ENCODE measurements at regions not wholly inside any gene's neighbourhood (a gene's known extent, or its start where the extent isn't known, plus 50 kb on each side); places are given as distances from the start of the nearest gene placed in this dataset.
A peak's percentile ranks its signal among the peaks of the same experiment; 100 is the strongest.
"Not testable (repeated sequence)": the region's sequence is repeated elsewhere in the genome, so short reads cannot be mapped to it uniquely, and the experiment has no call there.

DNA sequence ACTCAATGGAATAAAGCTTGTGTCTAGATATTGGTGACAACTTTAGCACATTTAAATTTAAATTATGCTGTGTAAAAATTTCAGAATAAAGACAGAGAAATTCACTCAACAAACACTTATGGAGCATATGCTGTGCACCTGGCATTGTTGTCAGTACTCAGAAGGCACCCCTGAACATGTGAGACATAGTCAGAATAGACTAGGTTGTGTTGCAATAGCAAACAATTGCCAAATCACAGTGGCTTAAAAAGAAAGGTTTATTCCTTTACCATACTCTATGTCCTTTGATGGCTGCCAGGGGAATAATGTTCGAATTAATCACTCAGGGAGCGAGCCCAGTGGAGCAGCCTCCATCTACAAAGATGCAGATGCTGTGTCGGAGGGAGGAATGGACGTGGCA, 72.6 kb upstream of the GBA3 start:
- H3K9me3 ChIP-seq (ENCODE audit: control insufficient read depth in 2 of 2, insufficient read depth in 1 of 2, low read depth in 1 of 2, low read length in 1 of 2); H3K27me3 ChIP-seq (ENCODE audit: control insufficient read depth in 3 of 3, insufficient read depth in 3 of 3, low read length in 3 of 3); H3K27ac ChIP-seq (ENCODE audit: low read depth in 1 of 3, low read length in 2 of 3); DNase-seq; H3K4me1 ChIP-seq (ENCODE audit: control insufficient read depth in 3 of 3, insufficient read depth in 2 of 3, low read depth in 1 of 3, low read length in 2 of 3); H3K4me3 ChIP-seq (ENCODE audit: low read depth in 1 of 3, low read length in 3 of 3); FAIRE-seq; H3K36me3 ChIP-seq (ENCODE audit: control insufficient read depth in 3 of 3, insufficient read depth in 2 of 3, low read depth in 1 of 3, low read length in 3 of 3): not testable (repeated sequence)
- WGBS, 3 donors = 86 to 90% (median 89%) methylated on average over 4 of the region's 4 CpGs

- WGBS, 3 donors = 90 to 95% (median 92%) methylated on average over 5 of the region's 5 CpGs
- not testable (repeated sequence) for FAIRE-seq; H3K27ac ChIP-seq (ENCODE audit: low read depth in 1 of 3, low read length in 2 of 3)
These were observed 70.8 kb upstream of the GBA3 start for GRCh38 chr4:22621970-22622369.

GRCh38 chr4:22624002-22624401, 68.7 kb upstream of the GBA3 start:
- 73 to 87% (median 83%) methylated on average over 5 of the region's 5 CpGs for WGBS, 3 donors
- not testable (repeated sequence) for DNase-seq; H3K4me1 ChIP-seq (ENCODE audit: control insufficient read depth in 3 of 3, insufficient read depth in 2 of 3, low read depth in 1 of 3, low read length in 2 of 3); H3K9me3 ChIP-seq (ENCODE audit: control insufficient read depth in 2 of 2, insufficient read depth in 1 of 2, low read depth in 1 of 2, low read length in 1 of 2); FAIRE-seq; H3K36me3 ChIP-seq (ENCODE audit: control insufficient read depth in 3 of 3, insufficient read depth in 2 of 3, low read depth in 1 of 3, low read length in 3 of 3); H3K27ac ChIP-seq (ENCODE audit: low read depth in 1 of 3, low read length in 2 of 3); H3K27me3 ChIP-seq (ENCODE audit: control insufficient read depth in 3 of 3, insufficient read depth in 3 of 3, low read length in 3 of 3); H3K4me3 ChIP-seq (ENCODE audit: low read depth in 1 of 3, low read length in 3 of 3)

More at GRCh38 chr4:22621970-22622369, 70.8 kb upstream of the GBA3 start:
- not testable (repeated sequence) for H3K4me3 ChIP-seq (ENCODE audit: low read depth in 1 of 3, low read length in 3 of 3); H3K4me1 ChIP-seq (ENCODE audit: control insufficient read depth in 3 of 3, insufficient read depth in 2 of 3, low read depth in 1 of 3, low read length in 2 of 3); H3K36me3 ChIP-seq (ENCODE audit: control insufficient read depth in 3 of 3, insufficient read depth in 2 of 3, low read depth in 1 of 3, low read length in 3 of 3); DNase-seq; H3K9me3 ChIP-seq (ENCODE audit: control insufficient read depth in 2 of 2, insufficient read depth in 1 of 2, low read depth in 1 of 2, low read length in 1 of 2); H3K27me3 ChIP-seq (ENCODE audit: control insufficient read depth in 3 of 3, insufficient read depth in 3 of 3, low read length in 3 of 3)

GRCh38 chr4:22625311-22625710, 67.4 kb upstream of the GBA3 start:
- FAIRE-seq = no peak

DNA sequence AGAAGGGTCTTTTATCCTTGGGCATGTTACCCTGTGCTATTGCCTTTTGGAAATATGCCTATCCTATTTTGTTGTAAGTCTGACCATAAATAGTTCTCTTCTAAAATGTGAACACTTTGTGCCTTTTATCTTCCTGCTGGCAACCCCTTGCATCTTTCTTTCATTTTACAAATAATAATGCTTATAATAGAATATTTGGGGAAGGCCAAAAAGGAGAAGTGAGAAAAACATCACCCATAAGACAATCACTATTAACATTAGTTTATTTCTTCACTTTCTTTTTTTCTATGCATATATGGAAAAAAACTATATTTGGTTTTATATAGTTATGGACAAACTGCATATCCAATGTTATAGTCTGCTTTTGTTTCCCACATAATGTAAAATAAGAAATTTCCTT, 64.9 kb upstream of the GBA3 start:
- H3K36me3 ChIP-seq (ENCODE audit: control insufficient read depth in 3 of 3, insufficient read depth in 2 of 3, low read depth in 1 of 3, low read length in 3 of 3); H3K27ac ChIP-seq (ENCODE audit: low read depth in 1 of 3, low read length in 2 of 3); DNase-seq; H3K4me3 ChIP-seq (ENCODE audit: low read depth in 1 of 3, low read length in 3 of 3); H3K4me1 ChIP-seq (ENCODE audit: control insufficient read depth in 3 of 3, insufficient read depth in 2 of 3, low read depth in 1 of 3, low read length in 2 of 3); H3K9me3 ChIP-seq (ENCODE audit: control insufficient read depth in 2 of 2, insufficient read depth in 1 of 2, low read depth in 1 of 2, low read length in 1 of 2); FAIRE-seq; H3K27me3 ChIP-seq (ENCODE audit: control insufficient read depth in 3 of 3, insufficient read depth in 3 of 3, low read length in 3 of 3): not testable (repeated sequence)

More at GRCh38 chr4:22625311-22625710, 67.4 kb upstream of the GBA3 start:
- H3K27ac ChIP-seq (ENCODE audit: low read depth in 1 of 3, low read length in 2 of 3) = no peak overlapping the region
- no peak overlapping the region for H3K4me3 ChIP-seq (ENCODE audit: low read depth in 1 of 3, low read length in 3 of 3)
- no peaks in the 10 kb centered on the region for H3K9me3 ChIP-seq (ENCODE audit: control insufficient read depth in 2 of 2, insufficient read depth in 1 of 2, low read depth in 1 of 2, low read length in 1 of 2)
- DNase-seq = peak in 1 of 2 donors; percentile 17
- H3K27me3 ChIP-seq (ENCODE audit: control insufficient read depth in 3 of 3, insufficient read depth in 3 of 3, low read length in 3 of 3) = no peaks in the 10 kb centered on the region
- no peaks in the 10 kb centered on the region for H3K4me1 ChIP-seq (ENCODE audit: control insufficient read depth in 3 of 3, insufficient read depth in 2 of 3, low read depth in 1 of 3, low read length in 2 of 3)
- WGBS, 3 donors = 30 to 47% (median 41%) methylated on average over 3 of the region's 3 CpGs
- no peaks in the 10 kb centered on the region for H3K36me3 ChIP-seq (ENCODE audit: control insufficient read depth in 3 of 3, insufficient read depth in 2 of 3, low read depth in 1 of 3, low read length in 3 of 3)

DNA sequence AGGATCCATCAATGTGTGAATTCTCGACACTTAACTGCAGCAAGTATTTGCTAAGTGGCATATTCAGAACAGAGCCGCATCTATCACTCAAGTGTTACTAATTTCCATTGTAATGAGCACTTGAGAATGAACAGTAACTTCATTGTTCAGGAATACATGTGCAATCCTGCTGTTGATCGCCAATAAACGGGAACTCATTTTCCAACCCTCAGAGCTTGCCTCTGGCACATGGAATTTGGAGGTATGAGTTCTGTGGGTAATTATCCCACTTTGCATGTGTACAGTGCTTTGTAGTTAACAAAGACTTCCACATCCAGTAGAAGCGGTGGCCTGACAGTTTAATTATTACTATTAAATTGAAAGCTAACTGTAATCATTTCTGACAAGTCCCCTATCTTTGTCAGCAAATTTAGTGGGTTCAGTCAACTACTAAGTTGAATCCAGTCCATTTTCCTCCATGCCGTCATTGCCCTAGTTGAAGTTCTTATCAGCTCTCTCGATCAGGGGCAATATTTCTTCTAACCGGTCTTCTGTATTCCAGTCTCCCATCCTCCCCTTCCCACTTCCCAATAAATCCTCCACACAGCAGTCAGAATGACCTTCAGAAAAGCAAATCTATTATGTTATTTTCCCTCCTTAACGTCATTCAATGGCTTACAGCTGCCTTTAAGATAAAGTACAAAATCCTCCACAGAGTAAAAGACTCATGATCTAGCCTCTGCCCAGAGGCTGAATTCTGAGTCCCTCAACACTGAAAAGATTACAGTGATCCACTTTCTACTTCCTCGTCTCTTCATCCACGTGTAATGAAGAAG, 62.4 kb upstream of the GBA3 start:
- 68 to 73% (median 70%) methylated on average over 11 of the region's 11 CpGs for WGBS, 3 donors
- H3K4me3 ChIP-seq (ENCODE audit: low read depth in 1 of 3, low read length in 3 of 3); FAIRE-seq; H3K9me3 ChIP-seq (ENCODE audit: control insufficient read depth in 2 of 2, insufficient read depth in 1 of 2, low read depth in 1 of 2, low read length in 1 of 2); H3K27me3 ChIP-seq (ENCODE audit: control insufficient read depth in 3 of 3, insufficient read depth in 3 of 3, low read length in 3 of 3); H3K27ac ChIP-seq (ENCODE audit: low read depth in 1 of 3, low read length in 2 of 3); H3K36me3 ChIP-seq (ENCODE audit: control insufficient read depth in 3 of 3, insufficient read depth in 2 of 3, low read depth in 1 of 3, low read length in 3 of 3); DNase-seq; H3K4me1 ChIP-seq (ENCODE audit: control insufficient read depth in 3 of 3, insufficient read depth in 2 of 3, low read depth in 1 of 3, low read length in 2 of 3): not testable (repeated sequence)

DNA sequence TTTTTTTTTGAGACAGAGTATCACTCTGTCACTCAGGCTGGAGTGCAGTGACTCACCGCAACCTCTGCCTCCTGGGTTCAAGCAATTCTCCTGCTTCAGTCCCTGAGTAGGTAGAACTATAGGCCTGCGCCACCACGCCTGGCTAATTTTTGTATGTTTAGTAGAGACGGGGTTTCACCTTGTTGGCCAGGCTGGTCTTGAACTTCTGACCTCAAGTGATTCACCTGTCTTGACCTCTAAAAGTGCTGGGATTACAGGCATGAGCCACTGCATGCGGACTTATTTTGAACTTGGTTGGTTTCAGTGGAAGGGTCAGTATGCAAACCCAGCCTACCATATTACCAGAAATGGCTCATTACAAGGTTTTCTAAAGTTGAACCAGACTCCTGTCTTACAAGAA, 61.6 kb upstream of the GBA3 start:
- H3K36me3 ChIP-seq (ENCODE audit: control insufficient read depth in 3 of 3, insufficient read depth in 2 of 3, low read depth in 1 of 3, low read length in 3 of 3); H3K9me3 ChIP-seq (ENCODE audit: control insufficient read depth in 2 of 2, insufficient read depth in 1 of 2, low read depth in 1 of 2, low read length in 1 of 2); H3K27ac ChIP-seq (ENCODE audit: low read depth in 1 of 3, low read length in 2 of 3); H3K4me1 ChIP-seq (ENCODE audit: control insufficient read depth in 3 of 3, insufficient read depth in 2 of 3, low read depth in 1 of 3, low read length in 2 of 3); H3K27me3 ChIP-seq (ENCODE audit: control insufficient read depth in 3 of 3, insufficient read depth in 3 of 3, low read length in 3 of 3); FAIRE-seq; H3K4me3 ChIP-seq (ENCODE audit: low read depth in 1 of 3, low read length in 3 of 3); DNase-seq: not testable (repeated sequence)
- 89 to 95% (median 92%) methylated on average over 5 of the region's 5 CpGs for WGBS, 3 donors

- WGBS, 3 donors = 81 to 91% (median 88%) methylated on average over 67 to 69 of the region's 69 CpGs
These were observed 58.1 kb upstream of the GBA3 start for GRCh38 chr4:22634541-22635181.

More at GRCh38 chr4:22634541-22635181, 58.1 kb upstream of the GBA3 start:
- FAIRE-seq = no peak
- Histone ChIP-seq H3K9me3 (ENCODE audit: control insufficient read depth in 2 of 2, insufficient read depth in 1 of 2, low read depth in 1 of 2, low read length in 1 of 2) (peaks cover 0 to 6% of the 10 kb centered on the region in 2 donors), H3K4me1 (ENCODE audit: control insufficient read depth in 3 of 3, insufficient read depth in 2 of 3, low read depth in 1 of 3, low read length in 2 of 3) (no peaks in the 10 kb centered on the region), H3K4me3 (ENCODE audit: low read depth in 1 of 3, low read length in 3 of 3) (no peak overlapping the region), H3K27me3 (ENCODE audit: control insufficient read depth in 3 of 3, insufficient read depth in 3 of 3, low read length in 3 of 3) (no peaks in the 10 kb centered on the region), H3K27ac (ENCODE audit: low read depth in 1 of 3, low read length in 2 of 3) (no peak overlapping the region), H3K36me3 (ENCODE audit: control insufficient read depth in 3 of 3, insufficient read depth in 2 of 3, low read depth in 1 of 3, low read length in 3 of 3) (no peaks in the 10 kb centered on the region)
- no peak for DNase-seq

Measured in small intestine (tissue), 7 donors.